Mesendoderm (in vitro differentiated cells): ENCODE measurements at regions not wholly inside any gene's neighbourhood (a gene's known extent, or its start where the extent isn't known, plus 50 kb on each side); places are given as distances from the start of the nearest gene placed in this dataset.

Experiments
- DNase-seq: peaks from one replicate; pipeline ENCODE4 v3.0.0; 2013
- H2AK5ac ChIP-seq: 2 replicates; pipeline ENCODE4 v1.6.1; 2013; ENCODE audit warnings: low read length, inconsistent platforms
- H2BK120ac ChIP-seq: 2 replicates; pipeline ENCODE4 v1.6.1; 2013; ENCODE audit warnings: low read depth, mild to moderate bottlenecking, low read length, moderate library complexity, mixed read lengths
- H2BK15ac ChIP-seq: replicated peaks from 2 replicates; pipeline ENCODE4 v1.6.1; 2013; ENCODE audit warnings: low read depth, mild to moderate bottlenecking, moderate library complexity
- H2BK5ac ChIP-seq: 2 replicates; pipeline ENCODE4 v1.6.1; 2013; ENCODE audit warnings: low read length, inconsistent platforms
- H3K18ac ChIP-seq: 2 replicates; pipeline ENCODE4 v1.6.1; 2013; ENCODE audit warnings: mild to moderate bottlenecking, low read length, mixed read lengths
- H3K23ac ChIP-seq: one replicate; pipeline ENCODE4 v1.6.1; 2013; ENCODE audit warnings: low read length
- H3K27ac ChIP-seq: 2 replicates; pipeline ENCODE4 v1.5.1; 2013; ENCODE audit warnings: low read depth, mild to moderate bottlenecking, inconsistent platforms, low read length, moderate library complexity
- H3K27me3 ChIP-seq: 2 replicates; pipeline ENCODE4 v1.6.1; 2013; ENCODE audit warnings: low read length, control low read depth, mild to moderate bottlenecking, inconsistent platforms; ENCODE audit not compliant: insufficient read depth, poor library complexity
- H3K36me3 ChIP-seq: 2 replicates; pipeline ENCODE4 v1.6.1; 2013; ENCODE audit warnings: low read length, inconsistent platforms; ENCODE audit not compliant: control insufficient read depth, insufficient read depth
- H3K4ac ChIP-seq: one replicate; pipeline ENCODE4 v1.6.1; 2013; ENCODE audit warnings: low read depth, mild to moderate bottlenecking, low read length, moderate library complexity
- H3K4me1 ChIP-seq: 2 replicates; pipeline ENCODE4 v1.6.1; 2013; ENCODE audit warnings: low read depth, low read length, inconsistent platforms; ENCODE audit not compliant: control insufficient read depth
- H3K4me2 ChIP-seq: 2 replicates; pipeline ENCODE4 v1.6.1; 2013; ENCODE audit warnings: low read length
- H3K4me3 ChIP-seq: 2 replicates; pipeline ENCODE4 v1.5.1; 2013; ENCODE audit warnings: mild to moderate bottlenecking, low read length
- H3K56ac ChIP-seq: one replicate; pipeline ENCODE4 v1.6.1; 2013; ENCODE audit warnings: low read length
- H3K79me1 ChIP-seq: 2 replicates; pipeline ENCODE4 v1.6.1; 2013; ENCODE audit warnings: low read length, inconsistent platforms
- H3K79me2 ChIP-seq: 2 replicates; pipeline ENCODE4 v1.6.1; 2013; ENCODE audit warnings: mild to moderate bottlenecking, low read length; ENCODE audit not compliant: control insufficient read depth, insufficient read depth
- H3K9ac ChIP-seq: 2 replicates; pipeline ENCODE4 v1.6.1; 2013; ENCODE audit warnings: low read length, inconsistent platforms
- H4K5ac ChIP-seq: one replicate; pipeline ENCODE4 v1.6.1; 2013; ENCODE audit warnings: low read length
- H4K8ac ChIP-seq: one replicate; pipeline ENCODE4 v1.6.1; 2013; ENCODE audit warnings: low read depth, mild to moderate bottlenecking, control low read depth, low read length, moderate library complexity
- WGBS: extraction: QIAGEN DNeasy Blood & Tissue Kit; methylation state at CpG from one replicate; pipeline ENCODE4 v1.1.7; 2013; ENCODE audit warnings: low lambda C conversion rate, missing lambda C conversion rate; ENCODE audit not compliant: insufficient coverage; ENCODE audit errors: extremely low coverage; 5-methylcytosine and 5-hydroxymethylcytosine counted together

GRCh38 chr3:182067423-182067822, 355.7 kb downstream of the SOX2 start:
- no peak overlapping the region for H2BK120ac ChIP-seq
- H3K18ac ChIP-seq, result no peak overlapping the region
- no peak overlapping the region for H3K27ac ChIP-seq
- no peak overlapping the region for H3K56ac ChIP-seq
- no peaks in the 10 kb centered on the region for H3K36me3 ChIP-seq
- no peak overlapping the region for H3K9ac ChIP-seq
- H3K4me1 ChIP-seq, result no peaks in the 10 kb centered on the region
- H3K4me3 ChIP-seq, result no peak overlapping the region
- DNase-seq, result no peak
- no peaks in the 10 kb centered on the region for H3K79me1 ChIP-seq
- no peak overlapping the region for H2BK5ac ChIP-seq
- H3K27me3 ChIP-seq, result no peaks in the 10 kb centered on the region
- no peak overlapping the region for H2BK15ac ChIP-seq
- no peak overlapping the region for H3K4me2 ChIP-seq
- no CpG with 5 or more reads among the region's 4 CpGs for WGBS
- H3K79me2 ChIP-seq, result no peaks in the 10 kb centered on the region
- H3K23ac ChIP-seq, result no peak overlapping the region
- no peak overlapping the region for H3K4ac ChIP-seq
- H4K5ac ChIP-seq, result no peak overlapping the region
- no peak overlapping the region for H2AK5ac ChIP-seq
- H4K8ac ChIP-seq, result no peak overlapping the region

- Histone ChIP-seq H3K23ac (no peak overlapping the region), H3K56ac (no peak overlapping the region), H3K4me2 (no peak overlapping the region), H2BK120ac (no peak overlapping the region), H3K18ac (no peak overlapping the region), H2AK5ac (no peak overlapping the region), H4K5ac (no peak overlapping the region), H2BK5ac (no peak overlapping the region), H3K4me3 (no peak overlapping the region), H3K27me3 (no peaks in the 10 kb centered on the region), H3K4ac (no peak overlapping the region), H3K36me3 (no peaks in the 10 kb centered on the region), H3K79me2 (no peaks in the 10 kb centered on the region), H3K79me1 (no peaks in the 10 kb centered on the region), H3K9ac (no peak overlapping the region), H2BK15ac (no peak overlapping the region), H3K27ac (no peak overlapping the region), H3K4me1 (no peaks in the 10 kb centered on the region), H4K8ac (no peak overlapping the region)
- no peak for DNase-seq
- WGBS, result no CpG with 5 or more reads among the region's 3 CpGs
Measured at GRCh38 chr3:182078316-182078715, 366.6 kb downstream of the SOX2 start.

- Histone ChIP-seq H3K27me3 (no peaks in the 10 kb centered on the region), H3K4me2 (no peak overlapping the region), H2BK120ac (no peak overlapping the region), H2BK15ac (no peak overlapping the region), H3K79me1 (no peaks in the 10 kb centered on the region), H3K4me3 (no peak overlapping the region), H3K4me1 (no peaks in the 10 kb centered on the region), H2AK5ac (no peak overlapping the region), H3K23ac (no peak overlapping the region), H3K9ac (no peak overlapping the region), H3K36me3 (no peaks in the 10 kb centered on the region), H4K8ac (no peak overlapping the region), H2BK5ac (no peak overlapping the region), H3K27ac (no peak overlapping the region), H3K4ac (no peak overlapping the region), H3K18ac (no peak overlapping the region), H4K5ac (no peak overlapping the region), H3K56ac (no peak overlapping the region), H3K79me2 (no peaks in the 10 kb centered on the region)
- WGBS, result no CpG with 5 or more reads among the region's 5 CpGs
- no peak for DNase-seq
Measured at GRCh38 chr3:182078929-182079328, 367.2 kb downstream of the SOX2 start.

- H3K27ac ChIP-seq, result no peak overlapping the region
- H3K4me1 ChIP-seq, result no peaks in the 10 kb centered on the region
- no peak overlapping the region for H3K56ac ChIP-seq
- H2AK5ac ChIP-seq, result no peak overlapping the region
- H3K36me3 ChIP-seq, result no peaks in the 10 kb centered on the region
- H2BK120ac ChIP-seq, result no peak overlapping the region
- H3K4me2 ChIP-seq, result no peak overlapping the region
- H3K23ac ChIP-seq, result no peak overlapping the region
- no peak overlapping the region for H2BK5ac ChIP-seq
- H3K4ac ChIP-seq, result no peak overlapping the region
- no peak overlapping the region for H3K18ac ChIP-seq
- no peak overlapping the region for H3K4me3 ChIP-seq
- no peak overlapping the region for H2BK15ac ChIP-seq
- no peaks in the 10 kb centered on the region for H3K79me2 ChIP-seq
- no CpG with 5 or more reads among the region's 4 CpGs for WGBS
- no peaks in the 10 kb centered on the region for H3K27me3 ChIP-seq
- no peak overlapping the region for H4K8ac ChIP-seq
- H3K79me1 ChIP-seq, result no peaks in the 10 kb centered on the region
- no peak overlapping the region for H4K5ac ChIP-seq
- H3K9ac ChIP-seq, result no peak overlapping the region
- DNase-seq, result peak; percentile 30
Measured at GRCh38 chr3:182081096-182081495, 369.4 kb downstream of the SOX2 start.

GRCh38 chr3:182083112-182083511, 371.4 kb downstream of the SOX2 start:
- DNase-seq, result no peak
- no peak overlapping the region for H3K9ac ChIP-seq
- no peak overlapping the region for H3K56ac ChIP-seq
- H3K23ac ChIP-seq, result no peak overlapping the region
- no CpG with 5 or more reads among the region's 2 CpGs for WGBS
- H3K79me2 ChIP-seq, result no peaks in the 10 kb centered on the region
- no peaks in the 10 kb centered on the region for H3K27me3 ChIP-seq
- H3K18ac ChIP-seq, result no peak overlapping the region
- H3K79me1 ChIP-seq, result no peaks in the 10 kb centered on the region
- no peaks in the 10 kb centered on the region for H3K36me3 ChIP-seq
- H3K4me3 ChIP-seq, result no peak overlapping the region
- H2BK5ac ChIP-seq, result no peak overlapping the region
- no peak overlapping the region for H2BK15ac ChIP-seq
- H4K5ac ChIP-seq, result no peak overlapping the region
- no peak overlapping the region for H3K27ac ChIP-seq
- H2BK120ac ChIP-seq, result no peak overlapping the region
- no peak overlapping the region for H3K4ac ChIP-seq
- H3K4me1 ChIP-seq, result no peaks in the 10 kb centered on the region
- no peak overlapping the region for H2AK5ac ChIP-seq
- no peak overlapping the region for H4K8ac ChIP-seq
- H3K4me2 ChIP-seq, result no peak overlapping the region

GRCh38 chr3:182092662-182093262, 381.0 kb downstream of the SOX2 start:
- H2AK5ac ChIP-seq, result no peak overlapping the region
- H3K79me2 ChIP-seq, result no peaks in the 10 kb centered on the region
- DNase-seq, result no peak
- no peak overlapping the region for H3K56ac ChIP-seq
- H4K5ac ChIP-seq, result no peak overlapping the region
- H3K4me1 ChIP-seq, result no peaks in the 10 kb centered on the region
- H2BK120ac ChIP-seq, result no peak overlapping the region
- H3K36me3 ChIP-seq, result no peaks in the 10 kb centered on the region
- H3K4me2 ChIP-seq, result no peak overlapping the region
- no CpG with 5 or more reads among the region's 6 CpGs for WGBS
- H3K79me1 ChIP-seq, result no peaks in the 10 kb centered on the region
- H2BK5ac ChIP-seq, result no peak overlapping the region
- no peak overlapping the region for H3K27ac ChIP-seq
- no peak overlapping the region for H2BK15ac ChIP-seq
- H3K27me3 ChIP-seq, result no peaks in the 10 kb centered on the region
- H4K8ac ChIP-seq, result no peak overlapping the region
- H3K23ac ChIP-seq, result no peak overlapping the region
- H3K4ac ChIP-seq, result no peak overlapping the region
- H3K18ac ChIP-seq, result no peak overlapping the region
- H3K9ac ChIP-seq, result no peak overlapping the region
- no peak overlapping the region for H3K4me3 ChIP-seq
